ENCODE measurements at regions not wholly inside any gene's neighbourhood (a gene's known extent, or its start where the extent isn't known, plus 50 kb on each side); places are given as distances from the start of the nearest gene placed in this dataset.
A peak's percentile ranks its signal among the peaks of the same experiment; 100 is the strongest.

- no peaks in the 10 kb centered on the region for H4K20me1 ChIP-seq (ENCODE audit: insufficient read depth, low read length)
- no peak overlapping the region for H3K4me3 ChIP-seq (ENCODE audit: low read depth in 1 of 2, low read length in 2 of 2)
- ATAC-seq (ENCODE audit: insufficient read depth, low read depth) (peak; percentile 71), DNase-seq (peak; percentile 24)
- H3K79me2 ChIP-seq (ENCODE audit: insufficient read depth, low read length): no peaks in the 10 kb centered on the region
- no peak overlapping the region for H3K4me2 ChIP-seq (ENCODE audit: insufficient read depth, low read length)
- TF ChIP-seq CTCF (IDR thresholded peaks at IDR 0.05; ENCODE audit: borderline replicate concordance, extremely low read depth, low read length, poor library complexity, severe bottlenecking): peak; percentile 75
- TF ChIP-seq EZH2 (IDR thresholded peaks at IDR 0.05; ENCODE audit: borderline replicate concordance, low read depth, low read length, severe bottlenecking): no peak
- no peak overlapping the region for H3K27ac ChIP-seq (ENCODE audit: low read length)
- H3K27me3 ChIP-seq (ENCODE audit: insufficient read depth, low read length, poor library complexity): peaks cover 6% of the 10 kb centered on the region
- H2AFZ ChIP-seq (ENCODE audit: low read depth, low read length): no peak overlapping the region
- no peak overlapping the region for H3K9ac ChIP-seq (ENCODE audit: low read depth, low read length)
- H3K36me3 ChIP-seq (ENCODE audit: insufficient read depth, low read length): no peaks in the 10 kb centered on the region
- no peaks in the 10 kb centered on the region for H3K9me3 ChIP-seq (ENCODE audit: insufficient read depth, low read length, severe bottlenecking)
- H3K4me1 ChIP-seq (ENCODE audit: insufficient read depth, low read length): no peaks in the 10 kb centered on the region
These were observed 159.8 kb upstream of the DAAM1 start for GRCh38 chr14:59028476-59029202.

GRCh38 chr14:59032826-59033225 is 155.6 kb upstream of the DAAM1 start:
- Histone ChIP-seq H3K4me3 (ENCODE audit: low read depth in 1 of 2, low read length in 2 of 2) (no peak overlapping the region), H3K9ac (ENCODE audit: low read depth, low read length) (no peak overlapping the region), H3K79me2 (ENCODE audit: insufficient read depth, low read length) (no peaks in the 10 kb centered on the region), H3K9me3 (ENCODE audit: insufficient read depth, low read length, severe bottlenecking) (no peaks in the 10 kb centered on the region), H3K27me3 (ENCODE audit: insufficient read depth, low read length, poor library complexity) (peaks cover 10% of the 10 kb centered on the region), H3K27ac (ENCODE audit: low read length) (no peak overlapping the region), H3K4me2 (ENCODE audit: insufficient read depth, low read length) (no peak overlapping the region), H2AFZ (ENCODE audit: low read depth, low read length) (no peak overlapping the region), H3K36me3 (ENCODE audit: insufficient read depth, low read length) (no peaks in the 10 kb centered on the region), H3K4me1 (ENCODE audit: insufficient read depth, low read length) (no peaks in the 10 kb centered on the region), H4K20me1 (ENCODE audit: insufficient read depth, low read length) (no peaks in the 10 kb centered on the region)
- no peak for TF ChIP-seq CTCF (IDR thresholded peaks at IDR 0.05; ENCODE audit: borderline replicate concordance, extremely low read depth, low read length, poor library complexity, severe bottlenecking)
- no peak for TF ChIP-seq EZH2 (IDR thresholded peaks at IDR 0.05; ENCODE audit: borderline replicate concordance, low read depth, low read length, severe bottlenecking)
- DNase-seq (no peak), ATAC-seq (ENCODE audit: insufficient read depth, low read depth) (no peak)

- Histone ChIP-seq H3K9me3 (ENCODE audit: insufficient read depth, low read length, severe bottlenecking) (no peaks in the 10 kb centered on the region), H3K36me3 (ENCODE audit: insufficient read depth, low read length) (no peaks in the 10 kb centered on the region), H3K4me3 (ENCODE audit: low read depth in 1 of 2, low read length in 2 of 2) (no peak overlapping the region), H3K79me2 (ENCODE audit: insufficient read depth, low read length) (no peaks in the 10 kb centered on the region), H3K27me3 (ENCODE audit: insufficient read depth, low read length, poor library complexity) (peaks cover 4% of the 10 kb centered on the region), H3K4me2 (ENCODE audit: insufficient read depth, low read length) (no peak overlapping the region), H3K9ac (ENCODE audit: low read depth, low read length) (no peak overlapping the region), H3K4me1 (ENCODE audit: insufficient read depth, low read length) (no peaks in the 10 kb centered on the region), H4K20me1 (ENCODE audit: insufficient read depth, low read length) (no peaks in the 10 kb centered on the region), H3K27ac (ENCODE audit: low read length) (no peak overlapping the region), H2AFZ (ENCODE audit: low read depth, low read length) (no peak overlapping the region)
- ATAC-seq (ENCODE audit: insufficient read depth, low read depth) (no peak), DNase-seq (no peak)
- TF ChIP-seq EZH2 (IDR thresholded peaks at IDR 0.05; ENCODE audit: borderline replicate concordance, low read depth, low read length, severe bottlenecking) (no peak), CTCF (IDR thresholded peaks at IDR 0.05; ENCODE audit: borderline replicate concordance, extremely low read depth, low read length, poor library complexity, severe bottlenecking) (no peak)
These were observed 152.3 kb upstream of the DAAM1 start for GRCh38 chr14:59036134-59036533.

Measured in DND-41 (cell line).